H1 (cell line): ENCODE measurements at regions not wholly inside any gene's neighbourhood (a gene's known extent, or its start where the extent isn't known, plus 50 kb on each side); places are given as distances from the start of the nearest gene placed in this dataset.

Experiments used
- ASH2L ChIP-seq: fragments of 200-600, 300-600 bp; sonication (generic); IDR thresholded peaks from one replicate; pipeline ENCODE4 v1.7.1; 2017; ENCODE audit warnings: low read length
- CREB1 ChIP-seq: IDR thresholded peaks from 2 replicates; pipeline ENCODE4 v1.6.1; 2012; ENCODE audit warnings: inconsistent platforms
- PHF8 ChIP-seq: fragments of 200-600 bp; sonication (generic); conservative IDR thresholded peaks from 2 replicates; pipeline ENCODE4 v1.7.1; 2012; ENCODE audit warnings: low read depth, mild to moderate bottlenecking, inconsistent platforms, low read length, moderate library complexity
- POLR2AphosphoS5 ChIP-seq: IDR thresholded peaks from 2 replicates; pipeline ENCODE4 v1.6.1; 2011; ENCODE audit warnings: low read depth, low read length
- RFX5 ChIP-seq: IDR thresholded peaks from 2 replicates; pipeline ENCODE4 v1.6.1; 2011; ENCODE audit warnings: low read depth, low read length, improper control_type of control experiment, borderline replicate concordance
- TEAD4 ChIP-seq: IDR thresholded peaks from 2 replicates; pipeline ENCODE4 v1.6.1; 2012; ENCODE audit warnings: low read depth, low read length, inconsistent platforms, mixed read lengths

- no peak for TF ChIP-seq ASH2L
- TF ChIP-seq RFX5 = no peak
- no peak for TF ChIP-seq POLR2AphosphoS5
- TF ChIP-seq CREB1 = no peak
- TF ChIP-seq PHF8 = no peak
- no peak for TF ChIP-seq TEAD4
- TF ChIP-seq, all 59 proteins: peak for 0
Measured at GRCh38 chr10:78715435-78715834, 353.3 kb upstream of the ZMIZ1 start (continued).
